ENCODE measurements at regions not wholly inside any gene's neighbourhood (a gene's known extent, or its start where the extent isn't known, plus 50 kb on each side); places are given as distances from the start of the nearest gene placed in this dataset.
"Not testable (repeated sequence)": the region's sequence is repeated elsewhere in the genome, so short reads cannot be mapped to it uniquely, and the experiment has no call there.

- FAIRE-seq: no peak
- TF ChIP-seq POU2F2 (IDR thresholded peaks at IDR 0.05; ENCODE audit: low read depth, low read length) (no peak), TAF1 (IDR thresholded peaks at IDR 0.05; ENCODE audit: low read depth, low read length) (no peak), SPI1 (IDR thresholded peaks at IDR 0.05; ENCODE audit: low read depth, low read length) (peak; percentile 72), POLR2A (IDR thresholded peaks at IDR 0.05; ENCODE audit: low read depth, low read length) (no peak), PAX5 (IDR thresholded peaks at IDR 0.05; ENCODE audit: insufficient read depth, low read length, severe bottlenecking) (no peak), POLR2AphosphoS5 (IDR thresholded peaks at IDR 0.05; ENCODE audit: low read depth, low read length) (no peak)
- DNase-seq (ENCODE audit: insufficient read length, low spot score): no peak
Measured at GRCh38 chr1:105210747-105211146, 1461.0 kb downstream of the AMY1C start.

- no peak for DNase-seq (ENCODE audit: insufficient read length, low spot score)
- FAIRE-seq: no peak
Measured at GRCh38 chr1:105231378-105231777, 1481.7 kb downstream of the AMY1C start.

GRCh38 chr1:105243411-105243810, 1493.7 kb downstream of the AMY1C start:
- no peak for DNase-seq (ENCODE audit: insufficient read length, low spot score)
- FAIRE-seq: no peak
- TF ChIP-seq SPI1 (IDR thresholded peaks at IDR 0.05; ENCODE audit: low read depth, low read length) (no peak), POLR2A (IDR thresholded peaks at IDR 0.05; ENCODE audit: low read depth, low read length) (no peak), PAX5 (IDR thresholded peaks at IDR 0.05; ENCODE audit: insufficient read depth, low read length, severe bottlenecking) (no peak), TAF1 (IDR thresholded peaks at IDR 0.05; ENCODE audit: low read depth, low read length) (no peak), POU2F2 (IDR thresholded peaks at IDR 0.05; ENCODE audit: low read depth, low read length) (no peak), POLR2AphosphoS5 (IDR thresholded peaks at IDR 0.05; ENCODE audit: low read depth, low read length) (no peak)

More at GRCh38 chr1:105231378-105231777, 1481.7 kb downstream of the AMY1C start:
- no peak for TF ChIP-seq SPI1 (IDR thresholded peaks at IDR 0.05; ENCODE audit: low read depth, low read length)
- no peak for TF ChIP-seq PAX5 (IDR thresholded peaks at IDR 0.05; ENCODE audit: insufficient read depth, low read length, severe bottlenecking)
- TF ChIP-seq POU2F2 (IDR thresholded peaks at IDR 0.05; ENCODE audit: low read depth, low read length): no peak
- TF ChIP-seq POLR2AphosphoS5 (IDR thresholded peaks at IDR 0.05; ENCODE audit: low read depth, low read length): no peak
- no peak for TF ChIP-seq TAF1 (IDR thresholded peaks at IDR 0.05; ENCODE audit: low read depth, low read length)
- TF ChIP-seq POLR2A (IDR thresholded peaks at IDR 0.05; ENCODE audit: low read depth, low read length): no peak

- DNase-seq (ENCODE audit: insufficient read length, low spot score) (no peak), FAIRE-seq (no peak)
- TF ChIP-seq SPI1 (IDR thresholded peaks at IDR 0.05; ENCODE audit: low read depth, low read length): no peak
- TF ChIP-seq POLR2AphosphoS5 (IDR thresholded peaks at IDR 0.05; ENCODE audit: low read depth, low read length): no peak
- no peak for TF ChIP-seq PAX5 (IDR thresholded peaks at IDR 0.05; ENCODE audit: insufficient read depth, low read length, severe bottlenecking)
- TF ChIP-seq POU2F2 (IDR thresholded peaks at IDR 0.05; ENCODE audit: low read depth, low read length): no peak
Measured at GRCh38 chr1:105243969-105244368, 1494.3 kb downstream of the AMY1C start.

GRCh38 chr1:105254906-105255305, 1505.2 kb downstream of the AMY1C start:
- no peak for FAIRE-seq
- DNase-seq (ENCODE audit: insufficient read length, low spot score): no peak
- TF ChIP-seq POLR2AphosphoS5 (IDR thresholded peaks at IDR 0.05; ENCODE audit: low read depth, low read length) (no peak), SPI1 (IDR thresholded peaks at IDR 0.05; ENCODE audit: low read depth, low read length) (no peak), PAX5 (IDR thresholded peaks at IDR 0.05; ENCODE audit: insufficient read depth, low read length, severe bottlenecking) (no peak), TAF1 (IDR thresholded peaks at IDR 0.05; ENCODE audit: low read depth, low read length) (no peak), POU2F2 (IDR thresholded peaks at IDR 0.05; ENCODE audit: low read depth, low read length) (no peak), POLR2A (IDR thresholded peaks at IDR 0.05; ENCODE audit: low read depth, low read length) (no peak)

GRCh38 chr1:105260001-105260400, 1510.3 kb downstream of the AMY1C start:
- FAIRE-seq (no peak), DNase-seq (ENCODE audit: insufficient read length, low spot score) (no peak)
- TF ChIP-seq TAF1 (IDR thresholded peaks at IDR 0.05; ENCODE audit: low read depth, low read length) (no peak), SPI1 (IDR thresholded peaks at IDR 0.05; ENCODE audit: low read depth, low read length) (no peak)

GRCh38 chr1:105270966-105271365, 1521.3 kb downstream of the AMY1C start:
- DNase-seq (ENCODE audit: insufficient read length, low spot score): no peak
- TF ChIP-seq POLR2AphosphoS5 (IDR thresholded peaks at IDR 0.05; ENCODE audit: low read depth, low read length) (no peak), POU2F2 (IDR thresholded peaks at IDR 0.05; ENCODE audit: low read depth, low read length) (no peak), TAF1 (IDR thresholded peaks at IDR 0.05; ENCODE audit: low read depth, low read length) (no peak), SPI1 (IDR thresholded peaks at IDR 0.05; ENCODE audit: low read depth, low read length) (no peak), POLR2A (IDR thresholded peaks at IDR 0.05; ENCODE audit: low read depth, low read length) (no peak), PAX5 (IDR thresholded peaks at IDR 0.05; ENCODE audit: insufficient read depth, low read length, severe bottlenecking) (no peak)
- FAIRE-seq: no peak

GRCh38 chr1:105272376-105272775, 1522.7 kb downstream of the AMY1C start:
- not testable (repeated sequence) for FAIRE-seq; DNase-seq (ENCODE audit: insufficient read length, low spot score)

GRCh38 chr1:105294838-105295237, 1545.1 kb downstream of the AMY1C start:
- TF ChIP-seq POLR2A (IDR thresholded peaks at IDR 0.05; ENCODE audit: low read depth, low read length) (no peak), SPI1 (IDR thresholded peaks at IDR 0.05; ENCODE audit: low read depth, low read length) (no peak), TAF1 (IDR thresholded peaks at IDR 0.05; ENCODE audit: low read depth, low read length) (no peak), POLR2AphosphoS5 (IDR thresholded peaks at IDR 0.05; ENCODE audit: low read depth, low read length) (no peak), POU2F2 (IDR thresholded peaks at IDR 0.05; ENCODE audit: low read depth, low read length) (no peak), PAX5 (IDR thresholded peaks at IDR 0.05; ENCODE audit: insufficient read depth, low read length, severe bottlenecking) (no peak)
- no peak for DNase-seq (ENCODE audit: insufficient read length, low spot score)
- no peak for FAIRE-seq

GRCh38 chr1:105310063-105310462, 1560.4 kb downstream of the AMY1C start:
- no peak for DNase-seq (ENCODE audit: insufficient read length, low spot score)
- TF ChIP-seq TAF1 (IDR thresholded peaks at IDR 0.05; ENCODE audit: low read depth, low read length) (no peak), POLR2A (IDR thresholded peaks at IDR 0.05; ENCODE audit: low read depth, low read length) (no peak), SPI1 (IDR thresholded peaks at IDR 0.05; ENCODE audit: low read depth, low read length) (no peak), POLR2AphosphoS5 (IDR thresholded peaks at IDR 0.05; ENCODE audit: low read depth, low read length) (no peak), PAX5 (IDR thresholded peaks at IDR 0.05; ENCODE audit: insufficient read depth, low read length, severe bottlenecking) (no peak), POU2F2 (IDR thresholded peaks at IDR 0.05; ENCODE audit: low read depth, low read length) (no peak)
- no peak for FAIRE-seq
